Brain microvascular endothelial cell (primary cell): ENCODE measurements at regions not wholly inside any gene's neighbourhood (a gene's known extent, or its start where the extent isn't known, plus 50 kb on each side); places are given as distances from the start of the nearest gene placed in this dataset.

Experiments used
- DNase-seq: peaks from one replicate; pipeline ENCODE4 v3.0.0-alpha.2; 2020
- H3K27ac ChIP-seq: fragments of 250-450 bp; sonication (Bioruptor Pico); 2 replicates; pipeline ENCODE4 v1.5.1; 2020; ENCODE audit warnings: mild to moderate bottlenecking, moderate library complexity
- H3K27me3 ChIP-seq: fragments of 250-450 bp; sonication (Bioruptor Pico); replicated peaks from 2 replicates; pipeline ENCODE4 v1.5.1; 2020; ENCODE audit warnings: mild to moderate bottlenecking
- H3K36me3 ChIP-seq: fragments of 250-450 bp; sonication (Bioruptor Pico); replicated peaks from 2 replicates; pipeline ENCODE4 v1.5.1; 2020; ENCODE audit warnings: mild to moderate bottlenecking
- H3K4me3 ChIP-seq: 2 replicates; pipeline ENCODE4 v1.5.1; 2011; ENCODE audit warnings: low read depth, mild to moderate bottlenecking, control low read depth, low read length, moderate library complexity
- in situ Hi-C: cut with HindIII; loops from 2 replicates; pipeline ENCODE4 v1.10.0; 2017; ENCODE audit warnings: low sequenced_read_pairs, low pct_ligation_motif_present
- TF ChIP-seq, protein P1 (sequence below): IDR thresholded peaks from 2 replicates; pipeline ENCODE4 v1.5.1; 2011; ENCODE audit warnings: low read depth, mild to moderate bottlenecking, moderate library complexity, low read length, control low read depth, inconsistent platforms; ENCODE audit errors: missing control alignments

DNA sequence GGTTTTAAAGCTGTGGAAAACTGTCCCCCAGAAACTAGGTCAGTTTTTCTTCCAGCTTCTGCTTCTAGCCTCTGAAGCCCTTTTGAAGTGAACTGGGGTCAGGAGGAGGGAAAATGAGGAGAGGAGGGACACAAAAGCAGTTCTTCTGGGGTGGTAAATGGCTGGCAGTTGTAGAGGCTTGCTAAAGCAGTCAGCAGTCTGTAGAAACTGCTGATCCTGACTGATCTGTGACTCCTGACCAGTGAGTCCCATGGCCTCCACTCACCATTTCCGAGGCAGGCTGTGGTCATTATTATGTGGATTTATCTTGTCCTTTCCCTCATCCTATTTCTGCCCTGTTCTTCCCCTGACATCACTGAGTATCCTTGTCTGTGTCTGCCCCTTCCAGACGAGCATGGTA, 276.4 kb upstream of the ROPN1 start:
- in situ Hi-C loops = no loop called here
- no peaks in the 10 kb centered on the region for H3K27me3 ChIP-seq
- TF ChIP-seq, protein P1, sequence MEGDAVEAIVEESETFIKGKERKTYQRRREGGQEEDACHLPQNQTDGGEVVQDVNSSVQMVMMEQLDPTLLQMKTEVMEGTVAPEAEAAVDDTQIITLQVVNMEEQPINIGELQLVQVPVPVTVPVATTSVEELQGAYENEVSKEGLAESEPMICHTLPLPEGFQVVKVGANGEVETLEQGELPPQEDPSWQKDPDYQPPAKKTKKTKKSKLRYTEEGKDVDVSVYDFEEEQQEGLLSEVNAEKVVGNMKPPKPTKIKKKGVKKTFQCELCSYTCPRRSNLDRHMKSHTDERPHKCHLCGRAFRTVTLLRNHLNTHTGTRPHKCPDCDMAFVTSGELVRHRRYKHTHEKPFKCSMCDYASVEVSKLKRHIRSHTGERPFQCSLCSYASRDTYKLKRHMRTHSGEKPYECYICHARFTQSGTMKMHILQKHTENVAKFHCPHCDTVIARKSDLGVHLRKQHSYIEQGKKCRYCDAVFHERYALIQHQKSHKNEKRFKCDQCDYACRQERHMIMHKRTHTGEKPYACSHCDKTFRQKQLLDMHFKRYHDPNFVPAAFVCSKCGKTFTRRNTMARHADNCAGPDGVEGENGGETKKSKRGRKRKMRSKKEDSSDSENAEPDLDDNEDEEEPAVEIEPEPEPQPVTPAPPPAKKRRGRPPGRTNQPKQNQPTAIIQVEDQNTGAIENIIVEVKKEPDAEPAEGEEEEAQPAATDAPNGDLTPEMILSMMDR = no peak
- no peak for DNase-seq
- H3K4me3 ChIP-seq = no peak overlapping the region
- no peak overlapping the region for H3K27ac ChIP-seq
- no peaks in the 10 kb centered on the region for H3K36me3 ChIP-seq

DNA sequence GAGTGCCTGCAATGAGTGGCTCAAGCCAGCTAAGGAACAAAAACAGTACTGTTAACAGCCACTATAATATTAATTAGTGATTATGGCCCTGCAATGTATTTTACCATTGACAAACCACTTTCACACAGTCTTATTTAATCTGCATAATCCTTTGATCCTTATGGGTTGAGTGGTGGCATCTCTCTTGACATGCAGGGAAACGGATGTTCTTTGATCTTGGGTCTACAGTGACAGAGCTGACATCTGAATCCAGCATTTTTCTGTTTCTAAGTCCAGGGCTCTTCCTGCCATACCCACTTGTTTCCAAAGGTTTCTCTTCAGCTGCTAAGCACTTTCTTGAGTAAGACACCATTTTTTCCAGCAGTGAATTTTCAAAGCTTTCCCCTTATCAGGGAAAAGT, 277.7 kb upstream of the ROPN1 start:
- Histone ChIP-seq H3K4me3 (no peak overlapping the region), H3K36me3 (no peaks in the 10 kb centered on the region), H3K27me3 (no peaks in the 10 kb centered on the region), H3K27ac (no peak overlapping the region)
- TF ChIP-seq, protein P1 = no peak
- no peak for DNase-seq
- in situ Hi-C loops = no loop called here

DNA sequence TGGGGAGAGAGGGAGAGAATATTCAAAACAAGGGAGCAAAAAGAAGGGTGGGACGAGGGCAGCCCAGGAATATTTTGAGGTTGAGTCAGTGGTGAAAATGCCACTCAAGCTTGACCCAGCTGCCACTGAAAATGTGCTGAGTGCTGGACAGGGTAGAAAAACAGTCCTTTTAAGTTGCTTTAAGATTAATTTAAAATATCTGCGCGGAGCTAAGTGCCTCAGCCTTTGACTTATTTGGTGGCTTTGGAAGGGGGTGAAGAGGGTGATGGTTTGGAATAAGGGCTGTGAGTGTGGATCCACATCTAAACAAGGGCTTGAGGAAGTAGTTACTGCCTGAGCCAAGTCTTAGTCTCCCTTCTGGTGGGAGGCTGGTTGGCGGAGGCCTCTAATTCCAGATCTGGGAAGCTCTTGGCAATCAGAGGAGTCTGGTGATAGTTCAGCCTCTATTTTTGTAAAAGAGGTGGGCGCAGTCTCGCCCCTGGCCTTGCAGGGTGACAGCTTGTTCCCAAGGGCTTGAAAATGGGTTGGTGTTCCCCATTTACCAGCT, 280.8 kb upstream of the ROPN1 start:
- TF ChIP-seq, protein P1 = no peak
- DNase-seq = no peak
- H3K36me3 ChIP-seq = no peaks in the 10 kb centered on the region
- H3K27ac ChIP-seq = no peak overlapping the region
- no peak overlapping the region for H3K4me3 ChIP-seq
- in situ Hi-C loops = no loop called here
- no peaks in the 10 kb centered on the region for H3K27me3 ChIP-seq

DNA sequence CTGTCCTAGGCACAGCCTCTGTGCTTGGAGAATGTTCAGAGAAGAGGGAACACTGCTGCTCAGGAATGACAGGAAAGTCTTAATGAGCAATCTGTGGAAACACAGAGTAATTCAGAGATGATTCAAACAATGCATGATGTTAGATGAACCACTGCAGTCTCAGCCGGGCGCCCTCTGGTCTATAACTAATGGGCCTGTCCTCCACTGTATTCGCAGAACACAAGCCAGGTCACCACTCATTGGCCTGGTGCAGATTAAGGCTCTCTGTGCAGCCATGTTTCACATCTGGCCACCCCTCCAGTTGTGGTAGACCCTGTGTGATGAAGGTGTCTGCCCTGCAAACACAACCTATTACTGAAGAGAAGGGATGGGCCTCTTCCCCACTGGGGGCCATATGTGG, 281.7 kb upstream of the ROPN1 start:
- DNase-seq = no peak
- no peaks in the 10 kb centered on the region for H3K36me3 ChIP-seq
- H3K27ac ChIP-seq = no peak overlapping the region
- in situ Hi-C loops = no loop called here
- TF ChIP-seq, protein P1 = no peak
- H3K4me3 ChIP-seq = no peak overlapping the region
- H3K27me3 ChIP-seq = no peaks in the 10 kb centered on the region

DNA sequence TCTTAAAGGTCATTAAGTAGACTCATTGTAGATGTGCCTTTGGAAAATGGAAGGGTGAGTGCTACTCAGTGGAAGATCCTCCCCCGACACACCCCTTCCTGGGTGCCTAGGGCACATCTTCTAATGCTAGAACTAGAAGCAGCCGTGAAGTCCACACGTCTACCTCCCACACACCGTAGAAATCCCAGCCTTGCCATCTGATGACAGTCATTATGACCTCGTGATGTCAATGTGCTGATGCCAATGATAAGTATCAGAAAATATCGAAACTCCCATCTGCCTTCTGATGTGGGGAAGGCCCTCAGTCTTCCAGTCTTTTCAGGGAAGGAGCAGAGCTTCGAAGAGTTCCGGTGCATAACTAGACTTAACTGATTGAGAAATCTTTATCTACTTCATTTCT, 282.1 kb upstream of the ROPN1 start:
- Histone ChIP-seq H3K27me3 (no peaks in the 10 kb centered on the region), H3K36me3 (no peaks in the 10 kb centered on the region), H3K27ac (no peak overlapping the region), H3K4me3 (no peak overlapping the region)
- no peak for DNase-seq
- TF ChIP-seq, protein P1 = no peak
- in situ Hi-C loops = no loop called here

DNA sequence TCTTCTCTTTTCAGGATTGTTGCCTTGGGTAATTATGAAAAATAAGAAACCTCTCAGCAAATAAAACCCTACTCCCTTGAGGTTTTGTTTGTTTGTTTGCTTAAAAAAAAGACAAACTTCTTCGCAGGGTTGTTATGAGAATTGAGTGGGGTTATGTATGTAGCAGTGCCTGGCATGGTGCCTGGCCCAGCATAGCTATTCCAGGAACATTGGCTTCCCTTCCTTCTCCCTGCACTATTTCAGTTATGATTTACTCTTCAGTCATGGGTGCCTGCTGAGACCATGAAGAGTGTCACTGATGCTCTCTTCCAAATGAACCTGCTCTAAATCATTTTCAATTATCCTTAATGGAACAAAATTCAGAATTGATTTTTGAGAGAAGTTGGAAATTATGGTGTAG, 283.5 kb upstream of the ROPN1 start:
- H3K27ac ChIP-seq = no peak overlapping the region
- no peaks in the 10 kb centered on the region for H3K36me3 ChIP-seq
- H3K27me3 ChIP-seq = no peaks in the 10 kb centered on the region
- in situ Hi-C loops = no loop called here
- no peak overlapping the region for H3K4me3 ChIP-seq
- DNase-seq = no peak
- TF ChIP-seq, protein P1 = no peak
